H1 (cell line): ENCODE measurements at regions not wholly inside any gene's neighbourhood (a gene's known extent, or its start where the extent isn't known, plus 50 kb on each side); places are given as distances from the start of the nearest gene placed in this dataset.

Source experiments
- CTCF ChIA-PET: fragments of 300-600 bp; sonication (Branson Sonifier 250); formaldehyde crosslinking; loops from one replicate; lab custom pipeline; 2021; ENCODE audit not compliant: partially characterized antibody; lab: Charles Lee
- POLR2A ChIA-PET: fragments of 300-600 bp; sonication (Branson Sonifier 250); formaldehyde crosslinking; loops from one replicate; lab custom pipeline; 2021; ENCODE audit warnings: inconsistent platforms; ENCODE audit not compliant: partially characterized antibody; lab: Charles Lee
- DNase-seq, 2 experiments: peaks; one replicate each; pipeline versions ENCODE4 v3.0.0 to v3.0.0-alpha.2; 2010 to 2022; ENCODE audit warnings: low spot score in 2 of 2, low read depth in 1 of 2, mixed read lengths in 1 of 2
- FAIRE-seq: peaks from 2 replicates; lab custom pipeline; 2011; peaks lifted over from hg19 to GRCh38; lab: Jason Lieb, UNC
- H2AFZ ChIP-seq: 2 replicates; pipeline ENCODE4 v1.8.1; 2012; ENCODE audit warnings: low read length, inconsistent platforms
- H2AK5ac ChIP-seq: 2 replicates; pipeline ENCODE4 v1.6.1; 2013; ENCODE audit warnings: low read depth, low read length
- H2BK120ac ChIP-seq: replicated peaks from 2 replicates; pipeline ENCODE3; 2013; ENCODE audit warnings: low read depth, low read length, inconsistent platforms
- H2BK12ac ChIP-seq: 2 replicates; pipeline ENCODE4 v1.6.1; 2013; ENCODE audit warnings: low read depth, low read length
- H2BK15ac ChIP-seq: 2 replicates; pipeline ENCODE4 v1.6.1; 2013; ENCODE audit warnings: low read length
- H2BK20ac ChIP-seq: 2 replicates; pipeline ENCODE4 v1.6.1; 2013; ENCODE audit warnings: low read length
- H2BK5ac ChIP-seq: 2 replicates; pipeline ENCODE4 v1.6.1; 2013; ENCODE audit warnings: low read depth, low read length
- H3K14ac ChIP-seq: 2 replicates; pipeline ENCODE4 v1.6.1; 2013; ENCODE audit warnings: inconsistent platforms; ENCODE audit not compliant: insufficient read length
- H3K18ac ChIP-seq: 2 replicates; pipeline ENCODE4 v1.6.1; 2013; ENCODE audit warnings: low read length; ENCODE audit errors: extremely low read depth
- H3K23ac ChIP-seq: 2 replicates; pipeline ENCODE4 v1.6.1; 2013; ENCODE audit warnings: inconsistent platforms; ENCODE audit not compliant: insufficient read length
- H3K23me2 ChIP-seq: 2 replicates; pipeline ENCODE4 v1.6.1; 2013; ENCODE audit warnings: low read depth, low read length
- H3K27ac ChIP-seq: 2 replicates; pipeline ENCODE4 v1.6.1; 2011; ENCODE audit warnings: low read depth, low read length, inconsistent platforms
- H3K27me3 ChIP-seq, 4 experiments: replicated peaks in 1 of 4; 1 replicate in 1 of 4; 2 replicates in 3 of 4; pipeline versions ENCODE4 v1.6.1 to v1.8.1; 2011 to 2013; ENCODE audit warnings: low read length in 3 of 4, mild to moderate bottlenecking in 3 of 4, inconsistent platforms in 2 of 4, mixed read lengths in 2 of 4, moderate library complexity in 1 of 4; ENCODE audit not compliant: control insufficient read depth in 3 of 4, insufficient read depth in 3 of 4; ENCODE audit errors: extremely low read depth in 1 of 4
- H3K36me3 ChIP-seq, 4 experiments: 2 replicates each; pipeline versions ENCODE4 v1.6.1 to v1.8.1; 2011 to 2013; ENCODE audit warnings: mild to moderate bottlenecking in 4 of 4, low read length in 3 of 4, moderate library complexity in 2 of 4, control low read depth in 1 of 4, inconsistent platforms in 1 of 4; ENCODE audit not compliant: insufficient read depth in 4 of 4, control insufficient read depth in 2 of 4
- H3K4ac ChIP-seq: replicated peaks from 2 replicates; pipeline ENCODE3; 2013; ENCODE audit warnings: low read length, low read depth, mixed read lengths, inconsistent platforms; ENCODE audit not compliant: insufficient read length
- H3K4me1 ChIP-seq, 4 experiments: replicated peaks in 1 of 4; 1 replicate in 1 of 4; 2 replicates in 3 of 4; pipeline versions ENCODE4 v1.6.1 to v1.8.1; 2011 to 2013; ENCODE audit warnings: low read length in 3 of 4, inconsistent platforms in 2 of 4, mixed read lengths in 1 of 4; ENCODE audit not compliant: insufficient read depth in 4 of 4, control insufficient read depth in 3 of 4
- H3K4me2 ChIP-seq, 2 experiments: 2 replicates each; pipeline versions ENCODE4 v1.6.1 to v1.8.1; 2011 to 2013; ENCODE audit warnings: low read depth in 2 of 2, low read length in 2 of 2, control low read depth in 1 of 2, inconsistent platforms in 1 of 2, mild to moderate bottlenecking in 1 of 2; ENCODE audit not compliant: insufficient read depth in 1 of 2
- H3K4me3 ChIP-seq, 4 experiments: fragments of 200-600, 300-600 bp in 1 of 4; sonication (generic), shearing (Covaris generic), sonication (Bioruptor Twin) in 1 of 4; 2 replicates each; pipeline versions ENCODE4 v1.5.1 to v1.8.1; 2011 to 2016; ENCODE audit warnings: low read length in 4 of 4, low read depth in 3 of 4, control low read depth in 2 of 4, inconsistent platforms in 2 of 4, mild to moderate bottlenecking in 2 of 4, mixed read lengths in 1 of 4, moderate library complexity in 1 of 4; ENCODE audit not compliant: insufficient read depth in 2 of 4; ENCODE audit errors: extremely low read depth in 1 of 4
- H3K56ac ChIP-seq: replicated peaks from 2 replicates; pipeline ENCODE3; 2013; ENCODE audit warnings: low read depth, mild to moderate bottlenecking, mixed read lengths, low read length, inconsistent platforms; ENCODE audit not compliant: insufficient read length
- H3K79me1 ChIP-seq: 2 replicates; pipeline ENCODE4 v1.6.1; 2013; ENCODE audit warnings: low read depth, low read length, control low read depth
- H3K79me2 ChIP-seq, 2 experiments: 2 replicates each; pipeline versions ENCODE4 v1.6.1 to v1.8.1; 2012 to 2013; ENCODE audit warnings: low read length in 2 of 2, mild to moderate bottlenecking in 2 of 2, inconsistent platforms in 1 of 2; ENCODE audit not compliant: insufficient read depth in 2 of 2, control insufficient read depth in 1 of 2
- H3K9ac ChIP-seq, 4 experiments: replicated peaks in 1 of 4; 1 replicate in 1 of 4; 2 replicates in 3 of 4; pipeline versions ENCODE4 v1.6.1 to v1.8.1; 2011 to 2013; ENCODE audit warnings: low read depth in 3 of 4, low read length in 3 of 4, control low read depth in 2 of 4, mild to moderate bottlenecking in 2 of 4, moderate library complexity in 2 of 4, inconsistent platforms in 1 of 4; ENCODE audit errors: extremely low read depth in 1 of 4
- H3K9me3 ChIP-seq, 2 experiments: 2 replicates each; pipeline versions ENCODE4 v1.6.1 to v1.8.1; 2012 to 2013; ENCODE audit warnings: mild to moderate bottlenecking in 2 of 2, moderate library complexity in 2 of 2, control low read depth in 1 of 2, inconsistent platforms in 1 of 2, low read depth in 1 of 2, low read length in 1 of 2, mixed read lengths in 1 of 2; ENCODE audit not compliant: insufficient read depth in 2 of 2
- H4K20me1 ChIP-seq, 2 experiments: replicated peaks in 1 of 2; 2 replicates each; pipeline versions ENCODE3 to v1.8.1; 2011 to 2013; ENCODE audit warnings: inconsistent platforms in 2 of 2, low read length in 2 of 2, mild to moderate bottlenecking in 1 of 2; ENCODE audit not compliant: insufficient read depth in 2 of 2, control insufficient read depth in 1 of 2
- H4K5ac ChIP-seq: 2 replicates; pipeline ENCODE4 v1.6.1; 2013; ENCODE audit warnings: low read length, low read depth, mixed read lengths, inconsistent platforms; ENCODE audit not compliant: insufficient read length
- H4K8ac ChIP-seq: 2 replicates; pipeline ENCODE4 v1.8.0; 2013; ENCODE audit warnings: mild to moderate bottlenecking, moderate library complexity, low read length, inconsistent platforms; ENCODE audit not compliant: insufficient read depth; ENCODE audit errors: extremely low read depth
- H4K91ac ChIP-seq: replicated peaks from 2 replicates; pipeline ENCODE3; 2013; ENCODE audit warnings: low read length, mixed read lengths, inconsistent platforms; ENCODE audit not compliant: insufficient read length
- BCL11A ChIP-seq, 2 experiments: IDR thresholded peaks; one replicate each; pipeline ENCODE4 v1.6.1; 2011; ENCODE audit warnings: low read depth in 2 of 2, low read length in 2 of 2, mild to moderate bottlenecking in 2 of 2
- EZH2 ChIP-seq: fragments of 200-600 bp; sonication (generic); IDR thresholded peaks from 2 replicates; pipeline ENCODE4 v1.7.1; 2012; ENCODE audit warnings: low read depth, mild to moderate bottlenecking, moderate library complexity, low read length, inconsistent platforms; ENCODE audit not compliant: severe bottlenecking
- MAX ChIP-seq: IDR thresholded peaks from 2 replicates; pipeline ENCODE4 v1.6.1; 2012; ENCODE audit warnings: inconsistent platforms
- WGBS, 2 experiments: shearing (Covaris generic) in 1 of 2; methylation state at CpG; one replicate each; pipeline versions ENCODE4 v1.1.6 to v1.1.7; 2013 to 2015; ENCODE audit warnings: low lambda C conversion rate in 2 of 2, mixed read lengths in 2 of 2, inconsistent platforms in 1 of 2, low coverage in 1 of 2, missing lambda C conversion rate in 1 of 2; ENCODE audit not compliant: insufficient replicate concordance in 2 of 2, insufficient coverage in 1 of 2, insufficient read length in 1 of 2; ENCODE audit errors: extremely low coverage in 1 of 2, missing lambda C conversion rate in 1 of 2; 5-methylcytosine and 5-hydroxymethylcytosine counted together

GRCh38 chr6:167706313-167707109 is 120.2 kb upstream of the AFDN start:
- no peaks in the 10 kb centered on the region for H3K79me2 ChIP-seq
- H3K4me2 ChIP-seq = no peak overlapping the region
- no peaks in the 10 kb centered on the region for H3K9me3 ChIP-seq
- no peak overlapping the region for H2BK12ac ChIP-seq
- no peak overlapping the region for H3K23ac ChIP-seq
- no peak overlapping the region for H2BK15ac ChIP-seq
- no peak for FAIRE-seq
- no peak overlapping the region for H4K5ac ChIP-seq
- no peak overlapping the region; the same call in 1 of the 2 replicates for H3K18ac ChIP-seq
- H3K23me2 ChIP-seq = no peaks in the 10 kb centered on the region
- no peak overlapping the region for H4K8ac ChIP-seq
- H3K36me3 ChIP-seq = no peaks in the 10 kb centered on the region
- TF ChIP-seq EZH2 (no peak), MAX (no peak), BCL11A (IDR thresholded peaks at IDR 0.05; ENCODE audit: low read depth in 2 of 2, low read length in 2 of 2) (no peak)
- H2AFZ ChIP-seq = no peak overlapping the region
- no peak overlapping the region for H3K27ac ChIP-seq
- DNase-seq = no peak
- no peaks in the 10 kb centered on the region; a peak in 1 of 7 replicates for H3K27me3 ChIP-seq
- CTCF ChIA-PET = interaction anchor here (1.0 to 1.1 kb wide), 2 partner anchors 35 to 90 kb away, joined by 3 read pairs; no protein-coding TSS in a partner anchor
- H3K4me3 ChIP-seq = no peak overlapping the region
- no peak overlapping the region for H4K91ac ChIP-seq
- H3K79me1 ChIP-seq = no peaks in the 10 kb centered on the region
- H3K4me1 ChIP-seq = no peaks in the 10 kb centered on the region; a peak in 1 of 7 replicates
- POLR2A ChIA-PET = no interaction called here
- no peaks in the 10 kb centered on the region for H4K20me1 ChIP-seq
- no peak overlapping the region for H3K56ac ChIP-seq
- H3K14ac ChIP-seq = no peak overlapping the region
- no peak overlapping the region for H2AK5ac ChIP-seq
- H3K9ac ChIP-seq = no peak overlapping the region
- H2BK120ac ChIP-seq = no peak overlapping the region
- no peak overlapping the region for H2BK5ac ChIP-seq
- H2BK20ac ChIP-seq = no peak overlapping the region
- WGBS, 2 experiments = 91% methylated on average over 28 of the region's 28 CpGs; no CpG with 5 or more reads in 1 of the 2 experiments
- no peak overlapping the region for H3K4ac ChIP-seq
